BE2C (cell line): ENCODE measurements at regions not wholly inside any gene's neighbourhood (a gene's known extent, or its start where the extent isn't known, plus 50 kb on each side); places are given as distances from the start of the nearest gene placed in this dataset.

Experiments used
- DNase-seq: peaks from one replicate; pipeline ENCODE4 v3.0.0-alpha.2; 2020
- H3K27me3 ChIP-seq: fragments of 250-450 bp; sonication (Bioruptor Pico); 2 replicates; pipeline ENCODE4 v1.5.1; 2020; ENCODE audit warnings: mild to moderate bottlenecking
- H3K36me3 ChIP-seq: fragments of 250-450 bp; sonication (Bioruptor Pico); 2 replicates; pipeline ENCODE4 v1.5.1; 2020; ENCODE audit warnings: mild to moderate bottlenecking
- H3K4me1 ChIP-seq: fragments of 250-450 bp; sonication (Bioruptor Pico); 2 replicates; pipeline ENCODE4 v1.5.1; 2020
- H3K4me3 ChIP-seq: 2 replicates; pipeline ENCODE4 v1.5.1; 2011; ENCODE audit warnings: low read depth, low read length
- H3K9me3 ChIP-seq: fragments of 250-450 bp; sonication (Bioruptor Pico); 2 replicates; pipeline ENCODE4 v1.5.1; 2020
- TF ChIP-seq, protein P1 (sequence below): IDR thresholded peaks from 2 replicates; pipeline ENCODE4 v1.5.1; 2012; ENCODE audit warnings: mild to moderate bottlenecking, low read depth, low read length

DNA sequence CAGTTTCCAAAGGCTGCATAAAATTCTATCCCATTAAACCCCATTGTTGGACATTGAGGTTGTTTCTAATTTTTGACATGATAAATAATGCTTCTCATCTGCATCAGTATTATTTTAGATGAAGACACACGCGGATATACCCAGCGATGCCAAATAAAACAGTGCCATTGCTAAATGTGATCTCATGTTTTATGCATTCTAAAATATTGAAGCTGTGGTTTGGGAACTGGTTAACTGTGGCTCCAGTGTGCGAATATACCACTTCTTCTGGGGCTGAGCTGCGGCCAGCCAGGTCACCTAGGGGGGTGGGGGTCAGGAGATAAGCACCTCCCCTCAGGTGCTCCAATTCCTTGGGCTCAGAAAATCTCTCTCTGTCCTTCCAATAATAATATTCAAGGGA, 230.0 kb downstream of the ADAMTS9 start:
- Histone ChIP-seq H3K27me3 (no peaks in the 10 kb centered on the region; the same call in 1 of the 2 replicates), H3K9me3 (no peaks in the 10 kb centered on the region), H3K4me3 (no peak overlapping the region), H3K4me1 (no peaks in the 10 kb centered on the region), H3K36me3 (no peaks in the 10 kb centered on the region)
- TF ChIP-seq, protein P1, sequence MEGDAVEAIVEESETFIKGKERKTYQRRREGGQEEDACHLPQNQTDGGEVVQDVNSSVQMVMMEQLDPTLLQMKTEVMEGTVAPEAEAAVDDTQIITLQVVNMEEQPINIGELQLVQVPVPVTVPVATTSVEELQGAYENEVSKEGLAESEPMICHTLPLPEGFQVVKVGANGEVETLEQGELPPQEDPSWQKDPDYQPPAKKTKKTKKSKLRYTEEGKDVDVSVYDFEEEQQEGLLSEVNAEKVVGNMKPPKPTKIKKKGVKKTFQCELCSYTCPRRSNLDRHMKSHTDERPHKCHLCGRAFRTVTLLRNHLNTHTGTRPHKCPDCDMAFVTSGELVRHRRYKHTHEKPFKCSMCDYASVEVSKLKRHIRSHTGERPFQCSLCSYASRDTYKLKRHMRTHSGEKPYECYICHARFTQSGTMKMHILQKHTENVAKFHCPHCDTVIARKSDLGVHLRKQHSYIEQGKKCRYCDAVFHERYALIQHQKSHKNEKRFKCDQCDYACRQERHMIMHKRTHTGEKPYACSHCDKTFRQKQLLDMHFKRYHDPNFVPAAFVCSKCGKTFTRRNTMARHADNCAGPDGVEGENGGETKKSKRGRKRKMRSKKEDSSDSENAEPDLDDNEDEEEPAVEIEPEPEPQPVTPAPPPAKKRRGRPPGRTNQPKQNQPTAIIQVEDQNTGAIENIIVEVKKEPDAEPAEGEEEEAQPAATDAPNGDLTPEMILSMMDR = no peak
- no peak for DNase-seq

DNA sequence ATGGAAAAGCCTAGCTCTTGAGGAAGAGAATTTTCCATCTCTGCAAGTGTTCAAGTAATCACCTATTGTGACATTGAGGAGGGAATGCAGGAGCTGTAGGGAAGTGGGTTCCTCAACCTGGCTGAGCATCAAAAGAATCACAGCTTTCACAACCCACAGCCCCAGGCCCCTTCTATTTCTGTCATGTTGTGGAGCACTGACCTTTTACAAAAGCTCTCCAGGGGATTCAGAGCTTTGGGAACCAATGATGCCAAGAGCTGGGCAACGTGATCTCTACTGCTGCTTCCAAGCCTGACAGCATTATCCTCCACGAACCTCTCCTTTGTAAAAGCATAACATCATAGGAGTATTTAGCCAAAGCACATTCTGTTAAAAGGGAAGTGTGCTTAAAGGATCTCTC, 231.1 kb downstream of the ADAMTS9 start:
- Histone ChIP-seq H3K36me3 (no peaks in the 10 kb centered on the region), H3K27me3 (no peaks in the 10 kb centered on the region), H3K4me3 (no peak overlapping the region), H3K9me3 (no peaks in the 10 kb centered on the region), H3K4me1 (no peaks in the 10 kb centered on the region)
- TF ChIP-seq, protein P1 = no peak
- no peak for DNase-seq

DNA sequence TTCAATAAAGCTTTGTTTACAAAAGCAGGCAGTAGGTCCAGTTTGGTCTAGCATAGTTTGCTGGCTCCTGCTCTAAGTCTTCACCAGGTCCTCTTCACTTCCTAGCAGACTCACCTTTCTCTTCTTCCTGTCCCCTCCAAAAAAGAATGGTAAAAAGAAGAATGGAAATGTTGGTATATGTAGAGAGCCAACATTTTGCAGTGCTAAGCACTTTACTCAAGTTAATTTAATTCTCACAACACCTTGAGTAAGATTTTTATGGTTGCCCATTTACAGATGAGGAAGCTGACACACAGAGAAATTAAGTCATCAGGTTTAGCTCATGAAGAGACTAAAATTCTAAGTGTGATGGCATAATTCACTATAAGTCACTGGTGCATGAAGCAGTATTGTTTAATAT, 230.1 kb upstream of the PRICKLE2 start:
- Histone ChIP-seq H3K27me3 (no peaks in the 10 kb centered on the region), H3K4me3 (no peak overlapping the region), H3K4me1 (no peaks in the 10 kb centered on the region), H3K9me3 (no peaks in the 10 kb centered on the region), H3K36me3 (no peaks in the 10 kb centered on the region)
- no peak for DNase-seq
- TF ChIP-seq, protein P1 = no peak

DNA sequence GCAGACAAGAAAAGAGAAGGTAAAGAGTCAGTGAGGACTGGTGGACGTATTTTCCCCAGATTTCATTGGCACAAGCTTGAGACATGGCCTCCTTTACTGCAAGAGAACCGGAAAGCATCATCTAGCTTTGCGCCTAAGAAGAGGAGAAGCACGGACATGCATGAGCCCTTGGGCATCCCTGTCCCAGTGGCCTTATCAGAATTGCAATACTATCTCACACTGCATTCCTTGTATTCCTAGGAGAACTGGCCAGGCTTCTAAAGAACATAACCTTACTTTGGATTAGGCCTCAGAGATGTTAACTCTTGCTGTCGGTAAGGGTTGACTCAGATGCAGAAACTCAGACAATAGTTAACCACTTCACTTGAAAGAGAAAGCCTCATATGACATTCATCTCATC, 229.5 kb upstream of the PRICKLE2 start:
- Histone ChIP-seq H3K4me1 (no peaks in the 10 kb centered on the region), H3K36me3 (no peaks in the 10 kb centered on the region)

DNA sequence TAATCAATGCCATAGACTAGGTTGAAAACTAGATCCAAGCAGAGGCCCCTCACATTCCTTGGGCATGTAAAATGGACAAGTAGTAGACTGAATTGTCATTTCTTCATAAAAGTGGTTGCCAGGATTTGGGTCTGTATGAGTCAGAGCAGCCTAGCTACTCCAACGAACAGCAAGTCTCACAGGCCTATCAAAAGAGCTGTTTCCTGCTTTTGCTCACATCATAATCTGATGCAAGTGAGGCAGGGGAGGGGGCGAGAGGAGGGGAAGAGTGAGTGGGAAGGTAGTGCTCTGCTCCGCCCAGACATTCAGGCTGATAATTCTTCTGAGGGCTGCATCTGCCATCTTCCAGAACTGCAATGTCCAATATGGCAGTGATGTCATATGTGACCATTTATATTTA, 228.9 kb upstream of the PRICKLE2 start:
- no peaks in the 10 kb centered on the region for H3K9me3 ChIP-seq
- no peaks in the 10 kb centered on the region for H3K4me1 ChIP-seq
- TF ChIP-seq, protein P1 = no peak
- H3K4me3 ChIP-seq = no peak overlapping the region
- H3K27me3 ChIP-seq = no peaks in the 10 kb centered on the region
- H3K36me3 ChIP-seq = no peaks in the 10 kb centered on the region
- DNase-seq = no peak

More for the DNA sequence above, 229.5 kb upstream of the PRICKLE2 start:
- H3K4me3 ChIP-seq = no peak overlapping the region
- H3K9me3 ChIP-seq = no peaks in the 10 kb centered on the region
- no peak for DNase-seq
- no peaks in the 10 kb centered on the region for H3K27me3 ChIP-seq
- TF ChIP-seq, protein P1 = no peak

DNA sequence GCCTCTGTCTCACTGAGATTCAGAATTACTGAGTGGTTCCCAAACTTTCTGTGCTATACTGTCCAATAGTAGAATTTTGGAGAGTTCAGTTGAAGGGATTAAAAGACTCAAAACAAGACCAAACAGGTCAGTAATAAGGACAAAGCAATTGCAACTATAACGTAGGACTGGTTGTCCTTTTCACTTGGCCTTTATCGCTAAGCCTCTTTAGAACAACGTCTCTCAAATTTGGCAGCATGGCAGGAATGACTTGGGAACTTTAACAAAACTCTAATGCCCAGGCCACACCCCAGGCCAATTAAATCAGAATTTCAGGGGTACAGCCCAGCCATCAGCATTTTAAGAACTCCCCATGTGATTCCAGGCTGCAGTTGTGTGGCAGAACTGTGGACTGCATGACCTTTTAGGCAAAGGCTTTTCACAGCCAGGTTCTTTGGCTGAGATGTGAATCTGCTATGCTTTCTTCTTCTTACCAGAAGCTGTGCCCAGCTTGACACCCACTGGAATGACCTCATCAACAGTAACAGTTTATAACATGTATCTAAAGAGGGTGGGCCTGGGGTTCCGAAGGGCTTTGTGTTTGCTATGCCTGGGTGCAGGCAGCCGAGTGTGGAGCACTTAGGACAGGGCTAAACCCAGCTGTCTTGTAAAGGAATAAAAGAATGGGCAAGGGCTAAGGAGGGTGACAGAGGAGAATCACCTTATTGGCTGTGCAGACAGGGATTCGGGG, 226.2 kb upstream of the PRICKLE2 start:
- TF ChIP-seq, protein P1 = no peak
- DNase-seq = no peak
- H3K4me1 ChIP-seq = no peaks in the 10 kb centered on the region

More for the DNA sequence above, 226.2 kb upstream of the PRICKLE2 start:
- Histone ChIP-seq H3K4me3 (no peak overlapping the region), H3K27me3 (no peaks in the 10 kb centered on the region), H3K9me3 (no peaks in the 10 kb centered on the region), H3K36me3 (no peaks in the 10 kb centered on the region)
